SK-N-MC (cell line): ENCODE measurements at regions not wholly inside any gene's neighbourhood (a gene's known extent, or its start where the extent isn't known, plus 50 kb on each side); places are given as distances from the start of the nearest gene placed in this dataset.

Experiments used
- EZH2 ChIP-seq: fragments of 200-600 bp; sonication (generic); IDR thresholded peaks from one replicate; pipeline ENCODE4 v1.6.1; 2017; ENCODE audit warnings: antibody characterized with exemption
- FOXP2 ChIP-seq: optimal IDR thresholded peaks from 2 replicates; pipeline ENCODE3; 2011; ENCODE audit warnings: mild to moderate bottlenecking, moderate library complexity; ENCODE audit not compliant: insufficient read depth; ENCODE audit errors: extremely low read length, control extremely low read depth

- no peak for TF ChIP-seq EZH2
- no peak for TF ChIP-seq FOXP2
These were observed 77.4 kb upstream of the XCR1 start for GRCh38 chr3:46104706-46105105.
